Small intestine (tissue), 7 donors: ENCODE measurements at regions not wholly inside any gene's neighbourhood (a gene's known extent, or its start where the extent isn't known, plus 50 kb on each side); places are given as distances from the start of the nearest gene placed in this dataset.
"Not testable (repeated sequence)": the region's sequence is repeated elsewhere in the genome, so short reads cannot be mapped to it uniquely, and the experiment has no call there.

ENCODE experiments used
- DNase-seq, 2 donors: peaks; one replicate each; pipeline versions ENCODE4 v3.0.0 to v3.0.0-alpha.2; 2013
- FAIRE-seq: peaks from 2 replicates; lab custom pipeline; 2012; peaks lifted over from hg19 to GRCh38; lab: Jason Lieb, UNC
- H3K27ac ChIP-seq, 3 donors: one replicate each; pipeline ENCODE4 v1.5.1; 2013; ENCODE audit warnings: low read length in 2 of 3, mild to moderate bottlenecking in 2 of 3, control low read depth in 1 of 3, inconsistent platforms in 1 of 3, low read depth in 1 of 3, moderate library complexity in 1 of 3
- H3K27me3 ChIP-seq, 3 donors: one replicate each; pipeline ENCODE4 v1.6.1; 2013; ENCODE audit warnings: low read length in 3 of 3, inconsistent platforms in 1 of 3; ENCODE audit not compliant: control insufficient read depth in 3 of 3, insufficient read depth in 3 of 3
- H3K36me3 ChIP-seq, 3 donors: one replicate each; pipeline ENCODE4 v1.6.1; 2013; ENCODE audit warnings: low read length in 3 of 3, inconsistent platforms in 1 of 3, low read depth in 1 of 3, mild to moderate bottlenecking in 1 of 3, moderate library complexity in 1 of 3; ENCODE audit not compliant: control insufficient read depth in 3 of 3, insufficient read depth in 2 of 3
- H3K4me1 ChIP-seq, 3 donors: one replicate each; pipeline ENCODE4 v1.6.1; 2013; ENCODE audit warnings: low read length in 2 of 3, inconsistent platforms in 1 of 3, low read depth in 1 of 3, mild to moderate bottlenecking in 1 of 3, moderate library complexity in 1 of 3; ENCODE audit not compliant: control insufficient read depth in 3 of 3, insufficient read depth in 2 of 3
- H3K4me3 ChIP-seq, 3 donors: one replicate each; pipeline ENCODE4 v1.5.1; 2013; ENCODE audit warnings: low read length in 3 of 3, control low read depth in 1 of 3, inconsistent platforms in 1 of 3, low read depth in 1 of 3, mild to moderate bottlenecking in 1 of 3, moderate library complexity in 1 of 3
- H3K9me3 ChIP-seq, 2 donors: one replicate each; pipeline ENCODE4 v1.6.1; 2013; ENCODE audit warnings: low read depth in 1 of 2, low read length in 1 of 2; ENCODE audit not compliant: control insufficient read depth in 2 of 2, insufficient read depth in 1 of 2
- WGBS, 3 donors: extraction: QIAGEN DNeasy Blood & Tissue Kit; methylation state at CpG; one replicate each; pipeline ENCODE4 v1.1.7; 2013; 5-methylcytosine and 5-hydroxymethylcytosine counted together
- donor health status: healthy with polysubstance abuse.
- donor health status: control.
- donor health status: control.
- donor health status: Bipolar disorder and iron deficiency.
- donor health status: healthy.

DNA sequence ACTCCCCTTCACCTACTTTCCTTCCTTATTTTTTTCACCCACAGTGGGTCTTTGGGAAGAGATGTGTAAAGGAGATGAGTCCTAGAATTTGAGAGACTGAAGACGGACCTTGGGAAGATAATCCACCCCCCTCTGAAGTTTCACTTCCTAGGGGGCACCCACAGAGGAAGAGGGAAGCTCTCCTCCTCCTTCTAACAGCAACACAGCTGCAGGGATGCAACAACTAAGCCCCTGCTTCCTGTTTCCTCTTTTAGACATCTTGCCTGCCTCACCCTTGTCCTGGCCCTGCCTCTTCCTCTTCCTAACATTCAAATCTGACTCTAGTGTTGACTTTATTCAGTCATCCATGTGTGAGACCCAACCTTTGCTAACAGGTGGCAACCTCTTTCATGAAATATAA is 424.6 kb downstream of the BUD13 start:
- Histone ChIP-seq H3K4me1 (no peaks in the 10 kb centered on the region), H3K36me3 (no peaks in the 10 kb centered on the region), H3K27me3 (peaks cover 0 to 8% (median 3%) of the 10 kb centered on the region in 3 donors), H3K27ac (no peak overlapping the region), H3K9me3 (no peaks in the 10 kb centered on the region), H3K4me3 (no peak overlapping the region)
- no peak for DNase-seq
- FAIRE-seq, result no peak
- 19 to 40% (median 29%) methylated on average over 1 of the region's 1 CpG for WGBS, 3 donors

DNA sequence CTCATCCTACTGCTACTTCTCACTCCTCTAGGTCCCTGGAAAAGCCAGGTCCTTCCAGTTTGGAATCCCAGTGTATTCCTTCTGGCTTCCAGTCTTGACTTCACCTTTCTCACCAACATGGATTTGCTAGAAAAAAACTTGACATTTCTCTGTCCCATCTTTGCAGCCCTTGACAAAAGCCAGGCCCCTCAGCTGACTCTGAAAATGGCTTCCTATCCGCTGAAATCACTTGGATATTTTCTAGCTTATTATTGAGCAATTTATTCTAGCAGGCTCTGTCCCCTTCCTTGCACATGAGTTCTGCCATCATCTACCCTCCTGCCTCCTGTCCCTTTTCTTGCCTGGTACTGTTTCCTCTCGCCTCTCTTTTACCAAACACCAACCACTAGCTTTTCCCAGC is 427.2 kb downstream of the BUD13 start:
- Histone ChIP-seq H3K9me3 (no peaks in the 10 kb centered on the region), H3K36me3 (no peaks in the 10 kb centered on the region), H3K27me3 (peaks cover 0 to 12% (median 3%) of the 10 kb centered on the region in 3 donors), H3K4me1 (no peaks in the 10 kb centered on the region), H3K27ac (no peak overlapping the region), H3K4me3 (no peak overlapping the region)
- no peak for DNase-seq
- FAIRE-seq, result no peak
- 65 to 88% (median 74%) methylated on average over 2 of the region's 2 CpGs for WGBS, 3 donors

- Histone ChIP-seq H3K36me3 (no peaks in the 10 kb centered on the region), H3K4me1 (no peaks in the 10 kb centered on the region), H3K4me3 (no peak overlapping the region), H3K27me3 (peaks cover 0 to 12% (median 3%) of the 10 kb centered on the region in 3 donors), H3K9me3 (no peaks in the 10 kb centered on the region), H3K27ac (no peak overlapping the region)
- FAIRE-seq (no peak), DNase-seq (no peak)
- 50 to 67% (median 62%) methylated on average over 5 of the region's 5 CpGs for WGBS, 3 donors
Observed at GRCh38 chr11:116344601-116345000, 428.2 kb downstream of the BUD13 start.

GRCh38 chr11:116343270-116343669 is 429.5 kb downstream of the BUD13 start:
- H3K27me3 ChIP-seq, result peaks cover 0 to 12% (median 3%) of the 10 kb centered on the region in 3 donors
- FAIRE-seq (no peak), DNase-seq (no peak)
- no peaks in the 10 kb centered on the region for H3K36me3 ChIP-seq
- 12 to 51% (median 30%) methylated on average over 3 of the region's 3 CpGs for WGBS, 3 donors
- H3K4me1 ChIP-seq, result peaks cover 0 to 2% (median 0%) of the 10 kb centered on the region in 3 donors
- no peaks in the 10 kb centered on the region for H3K9me3 ChIP-seq
- H3K4me3 ChIP-seq, result no peak overlapping the region
- H3K27ac ChIP-seq, result no peak overlapping the region

- Histone ChIP-seq H3K4me3 (no peak overlapping the region), H3K27me3 (peaks cover 0 to 12% (median 3%) of the 10 kb centered on the region in 3 donors)
- 47 to 77% (median 57%) methylated on average over 7 of the region's 7 CpGs for WGBS, 3 donors
Observed at GRCh38 chr11:116342148-116342547, 430.6 kb downstream of the BUD13 start.

DNA sequence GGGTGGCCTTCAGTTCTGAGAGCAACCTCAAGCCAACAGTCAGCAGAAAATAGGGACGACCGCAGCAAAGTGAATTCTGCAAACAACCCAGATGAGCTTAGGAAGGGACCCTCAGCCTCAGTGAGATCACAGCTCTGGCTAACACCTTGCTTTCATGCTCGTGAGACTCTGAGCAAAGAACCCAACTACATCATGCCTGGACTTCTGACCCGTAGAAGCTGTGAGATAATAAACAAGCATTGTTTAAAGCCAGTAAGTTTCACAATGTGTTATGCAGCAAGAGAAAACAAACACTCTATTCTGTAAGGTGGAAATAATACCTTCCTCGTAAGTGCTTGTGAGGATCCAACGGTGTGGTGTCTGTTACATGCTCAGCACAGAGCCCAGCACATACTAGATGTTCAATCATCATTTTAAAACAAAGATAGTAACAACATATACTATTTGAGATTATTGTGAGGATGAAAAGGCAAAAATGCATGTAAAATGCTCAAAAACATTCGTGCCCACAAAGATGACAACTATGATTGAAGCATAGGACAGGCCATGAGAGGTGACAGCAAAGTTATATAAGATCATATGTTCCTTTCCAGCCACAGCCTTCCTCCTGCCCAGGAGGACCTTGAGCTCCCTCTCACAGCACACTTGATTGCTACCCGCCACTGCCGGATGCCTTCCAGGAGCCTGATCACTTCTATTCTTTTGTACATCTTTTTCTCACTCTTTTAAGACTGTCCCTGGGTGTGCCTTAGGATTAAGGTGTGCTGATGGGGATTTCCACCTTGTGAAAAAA is 433.3 kb downstream of the BUD13 start:
- Histone ChIP-seq H3K4me1 (peaks cover 0 to 2% (median 0%) of the 10 kb centered on the region in 3 donors), H3K27ac (peak overlapping the region in 1 of 3 donors; percentile 28), H3K27me3 (peaks cover 0 to 4% (median 3%) of the 10 kb centered on the region in 3 donors), H3K36me3 (no peaks in the 10 kb centered on the region), H3K4me3 (no peak overlapping the region), H3K9me3 (peaks cover 0 to 6% of the 10 kb centered on the region in 2 donors)
- FAIRE-seq (no peak), DNase-seq (peak; percentile 34 to 92)
- 20 to 58% (median 21%) methylated on average over 9 of the region's 9 CpGs for WGBS, 3 donors

More at GRCh38 chr11:116342148-116342547, 430.6 kb downstream of the BUD13 start:
- H3K27ac ChIP-seq, result no peak overlapping the region
- peak in 1 of 2 donors; percentile 54 for DNase-seq
- FAIRE-seq, result no peak
- peaks cover 0 to 5% of the 10 kb centered on the region in 2 donors for H3K9me3 ChIP-seq
- peaks cover 0 to 2% (median 0%) of the 10 kb centered on the region in 3 donors for H3K4me1 ChIP-seq
- H3K36me3 ChIP-seq, result no peaks in the 10 kb centered on the region

GRCh38 chr11:116338500-116338899 is 434.3 kb downstream of the BUD13 start:
- H3K27me3 ChIP-seq, H3K27ac ChIP-seq, H3K4me1 ChIP-seq, H3K9me3 ChIP-seq, H3K4me3 ChIP-seq, FAIRE-seq, H3K36me3 ChIP-seq, DNase-seq: not testable (repeated sequence)
- 98% methylated on average over 4 of the region's 4 CpGs for WGBS, 3 donors

DNA sequence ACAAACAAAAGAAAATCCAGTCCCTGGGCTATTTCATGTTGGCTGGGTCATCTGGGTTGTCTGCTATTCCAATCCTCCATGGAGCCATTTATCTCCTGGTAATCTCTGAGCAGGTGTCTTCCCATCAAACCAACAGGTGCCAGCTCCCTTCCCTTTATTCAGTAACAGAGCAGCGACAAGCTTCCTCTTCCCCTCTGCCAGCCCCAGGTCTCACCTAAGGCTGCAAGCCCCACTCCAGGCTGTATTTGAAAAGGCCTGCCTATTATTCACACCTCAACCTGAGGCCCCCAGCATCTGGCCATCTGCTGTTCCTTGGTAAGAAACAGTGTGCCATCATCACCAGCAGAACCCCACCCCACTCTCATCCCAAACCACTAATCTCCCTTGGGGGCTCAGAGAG is 436.2 kb downstream of the BUD13 start:
- no peaks in the 10 kb centered on the region for H3K36me3 ChIP-seq
- H3K27me3 ChIP-seq, result no peaks in the 10 kb centered on the region
- H3K4me3 ChIP-seq, result no peak overlapping the region
- H3K27ac ChIP-seq, result no peak overlapping the region
- no peak for DNase-seq
- H3K4me1 ChIP-seq, result peaks cover 0 to 2% (median 0%) of the 10 kb centered on the region in 3 donors
- WGBS, 3 donors, result 88 to 93% (median 88%) methylated on average over 1 of the region's 1 CpG
- peaks cover 0 to 6% of the 10 kb centered on the region in 2 donors for H3K9me3 ChIP-seq
- no peak for FAIRE-seq
